K562 (cell line): ENCODE measurements at regions not wholly inside any gene's neighbourhood (a gene's known extent, or its start where the extent isn't known, plus 50 kb on each side); places are given as distances from the start of the nearest gene placed in this dataset.

Experiments
- BRD9 ChIP-seq: fragments of 450-650 bp; IDR thresholded peaks from 2 replicates; pipeline ENCODE4 v1.6.1; 2018; ENCODE audit warnings: low read depth; ENCODE audit not compliant: partially characterized antibody
- FOXP4 ChIP-seq: sonication (generic); formaldehyde crosslinking; IDR thresholded peaks from 2 replicates; pipeline ENCODE4 v1.8.0; 2022; ENCODE audit warnings: mild to moderate bottlenecking, missing genetic modification reagents, borderline replicate concordance
- HMGN3 ChIP-seq: IDR thresholded peaks from 2 replicates; pipeline ENCODE4 v1.6.1; 2011; ENCODE audit warnings: borderline replicate concordance, low read depth, mild to moderate bottlenecking, mixed read lengths, low read length; ENCODE audit not compliant: insufficient read length; ENCODE audit errors: extremely low read depth
- HNRNPLL ChIP-seq: fragments of 200-400 bp; formaldehyde crosslinking; IDR thresholded peaks from 2 replicates; pipeline ENCODE4 v1.6.1; 2017; ENCODE audit warnings: low read length, low read depth, mild to moderate bottlenecking; ENCODE audit not compliant: poor library complexity, severe bottlenecking
- JUND ChIP-seq, 2 experiments: IDR thresholded peaks; 2 replicates in 1 of 2; 3 replicates in 1 of 2; pipeline ENCODE4 v1.6.1; 2011; ENCODE audit warnings: borderline replicate concordance in 2 of 2, low read depth in 2 of 2, low read length in 2 of 2, improper control_type of control experiment in 1 of 2, missing biosample characterization in 1 of 2, missing genetic modification characterization in 1 of 2, missing genetic modification reagents in 1 of 2
- KLF6 ChIP-seq: fragments of 250-450 bp; sonication (Bioruptor Pico); IDR thresholded peaks from 2 replicates; pipeline ENCODE4 v1.4.0; 2020; ENCODE audit warnings: mild to moderate bottlenecking, moderate library complexity, borderline replicate concordance
- MBD2 ChIP-seq: sonication (generic); IDR thresholded peaks from 2 replicates; pipeline ENCODE4 v1.6.1; 2016; ENCODE audit warnings: low read depth, borderline replicate concordance
- NCOA1 ChIP-seq: fragments of 450-650 bp; IDR thresholded peaks from 2 replicates; pipeline ENCODE4 v1.6.1; 2016; ENCODE audit warnings: low read depth
- PHF20 ChIP-seq: fragments of 450-650 bp; IDR thresholded peaks from 2 replicates; pipeline ENCODE4 v1.6.1; 2018; ENCODE audit not compliant: partially characterized antibody
- RBM25 ChIP-seq: fragments of 200-400 bp; formaldehyde crosslinking; IDR thresholded peaks from 2 replicates; pipeline ENCODE4 v1.6.1; 2018; ENCODE audit warnings: low read length, low read depth, moderate library complexity; ENCODE audit not compliant: severe bottlenecking
- REST ChIP-seq, 2 experiments: fragments of 450-650 bp; formaldehyde crosslinking in 1 of 2; IDR thresholded peaks; 2 replicates each; pipeline versions ENCODE4 v1.4.0 to v1.6.1; 2014 to 2020; ENCODE audit warnings: mild to moderate bottlenecking in 2 of 2, borderline replicate concordance in 1 of 2, low read depth in 1 of 2
- RFX5 ChIP-seq: IDR thresholded peaks from 2 replicates; pipeline ENCODE4 v1.6.1; 2011; ENCODE audit warnings: low read depth, mild to moderate bottlenecking, improper control_type of control experiment, low read length
- TBL1XR1 ChIP-seq, 2 experiments: IDR thresholded peaks; 2 replicates each; pipeline ENCODE4 v1.6.1; 2012; ENCODE audit warnings: improper control_type of control experiment in 2 of 2, low read length in 2 of 2, mild to moderate bottlenecking in 1 of 2
- U2AF2 ChIP-seq: fragments of 200-400 bp; formaldehyde crosslinking; optimal IDR thresholded peaks from 2 replicates; pipeline ENCODE3; 2017; ENCODE audit warnings: low read depth, mild to moderate bottlenecking, low read length
- ZBTB17 ChIP-seq: fragments of 450-650 bp; formaldehyde crosslinking; IDR thresholded peaks from 2 replicates; pipeline ENCODE4 v1.4.0; 2020; ENCODE audit warnings: mild to moderate bottlenecking
- ZNF668 ChIP-seq: fragments of 250-450 bp; sonication (Bioruptor Pico); IDR thresholded peaks from 2 replicates; pipeline ENCODE4 v1.8.0; 2022; ENCODE audit warnings: mild to moderate bottlenecking, inconsistent platforms

- TF ChIP-seq ZBTB17 (CRISPR knock-in tag), result 0 out of 2 replicates have a peak, but pooled peaks have one; percentile 21
- TF ChIP-seq ZNF668 (CRISPR knock-in tag), result no peak
- no peak for TF ChIP-seq FOXP4 (CRISPR knock-in tag)
- peak; percentile 72 for TF ChIP-seq HNRNPLL
- no peak for TF ChIP-seq HMGN3
- peak; percentile 56; the same call in 1 of the 2 replicates for TF ChIP-seq RFX5
- peak; percentile 69 to 93 for TF ChIP-seq TBL1XR1 (IDR thresholded peaks at IDR 0.05; ENCODE audit: low read length in 2 of 2)
- TF ChIP-seq PHF20, result no peak
- TF ChIP-seq JUND (IDR thresholded peaks at IDR 0.05; ENCODE audit: borderline replicate concordance, low read depth, low read length), result peak; percentile 48; the same call in 1 of the 2 replicates
- peak; percentile 6; the same call in 1 of the 3 replicates for TF ChIP-seq JUND (tag; IDR thresholded peaks at IDR 0.05; ENCODE audit: borderline replicate concordance, low read depth, low read length)
- no peak for TF ChIP-seq NCOA1
- peak; percentile 95 for TF ChIP-seq BRD9
- no peak for TF ChIP-seq REST (IDR thresholded peaks at IDR 0.05; ENCODE audit: borderline replicate concordance)
- no peak for TF ChIP-seq REST (CRISPR knock-in tag; IDR thresholded peaks at IDR 0.05; ENCODE audit: low read depth)
- no peak for TF ChIP-seq U2AF2
- peak; percentile 58; the same call in 1 of the 2 replicates for TF ChIP-seq KLF6 (CRISPR knock-in tag)
- 0 out of 2 replicates have a peak, but pooled peaks have one; percentile 36 for TF ChIP-seq MBD2
- TF ChIP-seq RBM25, result no peak
Observed at GRCh38 chr6:27684264-27685211, 211.6 kb upstream of the ZNF184 start (continued).
